ENCODE measurements at regions not wholly inside any gene's neighbourhood (a gene's known extent, or its start where the extent isn't known, plus 50 kb on each side); places are given as distances from the start of the nearest gene placed in this dataset.

DNA sequence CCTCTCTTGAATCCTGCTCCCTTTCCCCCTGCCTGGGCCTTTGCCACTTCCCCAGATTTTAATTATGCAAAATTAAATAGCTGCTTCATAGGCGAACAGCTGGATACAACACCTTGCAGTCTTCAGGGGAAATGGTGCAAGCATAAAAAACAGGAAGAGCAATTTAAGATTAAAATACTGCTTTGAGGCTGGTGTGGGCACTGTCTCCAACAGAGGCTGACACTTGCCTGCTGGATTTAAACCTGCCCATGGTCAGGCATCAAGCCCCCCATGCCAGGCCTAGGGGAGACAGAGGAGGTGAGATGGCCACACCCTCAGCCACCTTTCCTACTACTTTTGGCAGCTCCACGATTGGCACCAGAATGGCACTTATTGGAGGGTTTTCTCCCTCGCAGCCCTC lies 110.1 kb upstream of the DIO3 start:
- TF ChIP-seq, protein P1, sequence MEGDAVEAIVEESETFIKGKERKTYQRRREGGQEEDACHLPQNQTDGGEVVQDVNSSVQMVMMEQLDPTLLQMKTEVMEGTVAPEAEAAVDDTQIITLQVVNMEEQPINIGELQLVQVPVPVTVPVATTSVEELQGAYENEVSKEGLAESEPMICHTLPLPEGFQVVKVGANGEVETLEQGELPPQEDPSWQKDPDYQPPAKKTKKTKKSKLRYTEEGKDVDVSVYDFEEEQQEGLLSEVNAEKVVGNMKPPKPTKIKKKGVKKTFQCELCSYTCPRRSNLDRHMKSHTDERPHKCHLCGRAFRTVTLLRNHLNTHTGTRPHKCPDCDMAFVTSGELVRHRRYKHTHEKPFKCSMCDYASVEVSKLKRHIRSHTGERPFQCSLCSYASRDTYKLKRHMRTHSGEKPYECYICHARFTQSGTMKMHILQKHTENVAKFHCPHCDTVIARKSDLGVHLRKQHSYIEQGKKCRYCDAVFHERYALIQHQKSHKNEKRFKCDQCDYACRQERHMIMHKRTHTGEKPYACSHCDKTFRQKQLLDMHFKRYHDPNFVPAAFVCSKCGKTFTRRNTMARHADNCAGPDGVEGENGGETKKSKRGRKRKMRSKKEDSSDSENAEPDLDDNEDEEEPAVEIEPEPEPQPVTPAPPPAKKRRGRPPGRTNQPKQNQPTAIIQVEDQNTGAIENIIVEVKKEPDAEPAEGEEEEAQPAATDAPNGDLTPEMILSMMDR (IDR thresholded peaks at IDR 0.05) = no peak
- TF ChIP-seq POLR2A (IDR thresholded peaks at IDR 0.05) = no peak
